ENCODE measurements at regions not wholly inside any gene's neighbourhood (a gene's known extent, or its start where the extent isn't known, plus 50 kb on each side); places are given as distances from the start of the nearest gene placed in this dataset.

GRCh38 chr1:103198076-103198475 lies 89.8 kb upstream of the COL11A1 start:
- TF ChIP-seq, protein P1, sequence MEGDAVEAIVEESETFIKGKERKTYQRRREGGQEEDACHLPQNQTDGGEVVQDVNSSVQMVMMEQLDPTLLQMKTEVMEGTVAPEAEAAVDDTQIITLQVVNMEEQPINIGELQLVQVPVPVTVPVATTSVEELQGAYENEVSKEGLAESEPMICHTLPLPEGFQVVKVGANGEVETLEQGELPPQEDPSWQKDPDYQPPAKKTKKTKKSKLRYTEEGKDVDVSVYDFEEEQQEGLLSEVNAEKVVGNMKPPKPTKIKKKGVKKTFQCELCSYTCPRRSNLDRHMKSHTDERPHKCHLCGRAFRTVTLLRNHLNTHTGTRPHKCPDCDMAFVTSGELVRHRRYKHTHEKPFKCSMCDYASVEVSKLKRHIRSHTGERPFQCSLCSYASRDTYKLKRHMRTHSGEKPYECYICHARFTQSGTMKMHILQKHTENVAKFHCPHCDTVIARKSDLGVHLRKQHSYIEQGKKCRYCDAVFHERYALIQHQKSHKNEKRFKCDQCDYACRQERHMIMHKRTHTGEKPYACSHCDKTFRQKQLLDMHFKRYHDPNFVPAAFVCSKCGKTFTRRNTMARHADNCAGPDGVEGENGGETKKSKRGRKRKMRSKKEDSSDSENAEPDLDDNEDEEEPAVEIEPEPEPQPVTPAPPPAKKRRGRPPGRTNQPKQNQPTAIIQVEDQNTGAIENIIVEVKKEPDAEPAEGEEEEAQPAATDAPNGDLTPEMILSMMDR (IDR thresholded peaks at IDR 0.05) = no peak
- ATAC-seq (ENCODE audit: insufficient number of reproducible peaks, low FRiP score, low read depth) (no peak), DNase-seq (ENCODE audit: low spot score) (no peak)
- Histone ChIP-seq H3K9me3 (no peaks in the 10 kb centered on the region), H3K36me3 (no peaks in the 10 kb centered on the region), H3K27me3 (replicated peaks; ENCODE audit: insufficient read depth) (no peaks in the 10 kb centered on the region), H3K4me3 (no peak overlapping the region), H3K27ac (no peak overlapping the region), H3K4me1 (ENCODE audit: control insufficient read depth in 1 of 2, low read depth in 2 of 2) (no peaks in the 10 kb centered on the region)

- Histone ChIP-seq H3K4me3 (no peak overlapping the region), H3K4me1 (ENCODE audit: control insufficient read depth in 1 of 2, low read depth in 2 of 2) (no peaks in the 10 kb centered on the region), H3K36me3 (no peaks in the 10 kb centered on the region), H3K27ac (no peak overlapping the region), H3K27me3 (replicated peaks; ENCODE audit: insufficient read depth) (no peaks in the 10 kb centered on the region), H3K9me3 (no peaks in the 10 kb centered on the region)
- DNase-seq (ENCODE audit: low spot score) (no peak), ATAC-seq (ENCODE audit: insufficient number of reproducible peaks, low FRiP score, low read depth) (no peak)
- TF ChIP-seq, protein P1 (IDR thresholded peaks at IDR 0.05) = no peak
Observed at GRCh38 chr1:103197216-103197615, 88.9 kb upstream of the COL11A1 start.

DNA sequence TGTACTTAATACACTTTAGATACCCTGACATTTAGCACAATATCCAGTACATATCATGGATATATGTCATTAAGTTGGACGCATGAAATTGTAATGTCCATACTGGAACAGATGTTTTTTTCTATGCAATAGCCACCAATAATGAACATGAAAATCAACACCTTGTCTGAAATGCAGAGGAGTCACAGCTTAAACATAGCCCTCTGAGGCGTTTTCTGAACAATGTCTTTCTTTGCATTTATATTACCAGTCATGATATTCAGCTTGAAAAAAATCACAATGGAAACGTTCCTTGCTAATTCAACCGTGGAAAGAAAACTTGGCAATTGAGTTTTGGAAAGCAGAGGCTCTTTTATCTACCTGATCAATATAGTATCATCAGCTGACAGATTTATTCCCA lies 86.7 kb upstream of the COL11A1 start:
- no peak overlapping the region for H3K4me3 ChIP-seq
- no peaks in the 10 kb centered on the region for H3K27me3 ChIP-seq (replicated peaks; ENCODE audit: insufficient read depth)
- TF ChIP-seq, protein P1 (IDR thresholded peaks at IDR 0.05) = no peak
- no peaks in the 10 kb centered on the region for H3K36me3 ChIP-seq
- no peak overlapping the region for H3K27ac ChIP-seq
- ATAC-seq (ENCODE audit: insufficient number of reproducible peaks, low FRiP score, low read depth) (no peak), DNase-seq (ENCODE audit: low spot score) (no peak)
- no peaks in the 10 kb centered on the region for H3K4me1 ChIP-seq (ENCODE audit: control insufficient read depth in 1 of 2, low read depth in 2 of 2)
- no peaks in the 10 kb centered on the region for H3K9me3 ChIP-seq

DNA sequence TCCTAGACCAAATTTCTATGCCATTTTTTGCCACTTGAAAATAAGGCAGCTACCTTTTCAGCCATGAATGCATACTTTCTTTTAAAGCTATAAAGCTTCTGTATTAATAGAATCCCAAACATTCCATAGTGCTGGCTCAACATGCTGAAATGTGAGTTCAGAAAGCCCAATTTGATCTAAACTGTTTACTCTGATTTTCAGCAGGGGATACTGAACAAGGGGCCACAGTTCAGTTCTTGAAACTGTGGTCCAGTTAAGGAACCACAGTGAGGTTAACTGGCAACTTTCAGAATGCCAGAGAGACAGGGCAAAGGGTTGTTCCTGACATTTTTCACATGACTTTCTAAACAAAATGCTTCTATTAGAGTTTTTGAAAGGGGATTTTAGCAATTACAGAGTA lies 85.7 kb upstream of the COL11A1 start:
- Histone ChIP-seq H3K4me3 (no peak overlapping the region), H3K36me3 (no peaks in the 10 kb centered on the region), H3K9me3 (no peaks in the 10 kb centered on the region), H3K4me1 (ENCODE audit: control insufficient read depth in 1 of 2, low read depth in 2 of 2) (no peaks in the 10 kb centered on the region), H3K27me3 (replicated peaks; ENCODE audit: insufficient read depth) (no peaks in the 10 kb centered on the region), H3K27ac (no peak overlapping the region)
- ATAC-seq (ENCODE audit: insufficient number of reproducible peaks, low FRiP score, low read depth) (no peak), DNase-seq (ENCODE audit: low spot score) (no peak)
- TF ChIP-seq, protein P1 (IDR thresholded peaks at IDR 0.05) = no peak

- TF ChIP-seq, protein P1 (IDR thresholded peaks at IDR 0.05) = no peak
- Histone ChIP-seq H3K27me3 (replicated peaks; ENCODE audit: insufficient read depth) (no peaks in the 10 kb centered on the region), H3K9me3 (no peaks in the 10 kb centered on the region), H3K27ac (no peak overlapping the region), H3K36me3 (no peaks in the 10 kb centered on the region), H3K4me1 (ENCODE audit: control insufficient read depth in 1 of 2, low read depth in 2 of 2) (no peaks in the 10 kb centered on the region), H3K4me3 (no peak overlapping the region)
- no peak for DNase-seq (ENCODE audit: low spot score)
- ATAC-seq (ENCODE audit: insufficient number of reproducible peaks, low FRiP score, low read depth) = no peak
Observed at GRCh38 chr1:103191327-103191726, 83.0 kb upstream of the COL11A1 start.

All from thoracic aorta (tissue), 2 donors.